Fibroblast of mammary gland (primary cell): ENCODE measurements at regions not wholly inside any gene's neighbourhood (a gene's known extent, or its start where the extent isn't known, plus 50 kb on each side); places are given as distances from the start of the nearest gene placed in this dataset.
"Not testable (repeated sequence)": the region's sequence is repeated elsewhere in the genome, so short reads cannot be mapped to it uniquely, and the experiment has no call there.

Experiments
- DNase-seq: peaks from one replicate; pipeline ENCODE4 v3.0.0-alpha.2; 2010; ENCODE audit warnings: low read depth
- H3K4me3 ChIP-seq: 2 replicates; pipeline ENCODE4 v1.5.1; 2011; ENCODE audit warnings: low read depth, mild to moderate bottlenecking, low read length, moderate library complexity; ENCODE audit not compliant: control insufficient read depth
- TF ChIP-seq, protein P1 (sequence below): conservative IDR thresholded peaks from 2 replicates; pipeline ENCODE4 v1.5.1; 2011; ENCODE audit warnings: low read depth, low read length, inconsistent platforms; ENCODE audit not compliant: control insufficient read depth, insufficient read depth

- no peak for DNase-seq
- H3K4me3 ChIP-seq, result no peak overlapping the region
- TF ChIP-seq, protein P1, sequence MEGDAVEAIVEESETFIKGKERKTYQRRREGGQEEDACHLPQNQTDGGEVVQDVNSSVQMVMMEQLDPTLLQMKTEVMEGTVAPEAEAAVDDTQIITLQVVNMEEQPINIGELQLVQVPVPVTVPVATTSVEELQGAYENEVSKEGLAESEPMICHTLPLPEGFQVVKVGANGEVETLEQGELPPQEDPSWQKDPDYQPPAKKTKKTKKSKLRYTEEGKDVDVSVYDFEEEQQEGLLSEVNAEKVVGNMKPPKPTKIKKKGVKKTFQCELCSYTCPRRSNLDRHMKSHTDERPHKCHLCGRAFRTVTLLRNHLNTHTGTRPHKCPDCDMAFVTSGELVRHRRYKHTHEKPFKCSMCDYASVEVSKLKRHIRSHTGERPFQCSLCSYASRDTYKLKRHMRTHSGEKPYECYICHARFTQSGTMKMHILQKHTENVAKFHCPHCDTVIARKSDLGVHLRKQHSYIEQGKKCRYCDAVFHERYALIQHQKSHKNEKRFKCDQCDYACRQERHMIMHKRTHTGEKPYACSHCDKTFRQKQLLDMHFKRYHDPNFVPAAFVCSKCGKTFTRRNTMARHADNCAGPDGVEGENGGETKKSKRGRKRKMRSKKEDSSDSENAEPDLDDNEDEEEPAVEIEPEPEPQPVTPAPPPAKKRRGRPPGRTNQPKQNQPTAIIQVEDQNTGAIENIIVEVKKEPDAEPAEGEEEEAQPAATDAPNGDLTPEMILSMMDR, result no peak
Measured at GRCh38 chr2:150803689-150804398, 316.4 kb upstream of the RND3 start.

DNA sequence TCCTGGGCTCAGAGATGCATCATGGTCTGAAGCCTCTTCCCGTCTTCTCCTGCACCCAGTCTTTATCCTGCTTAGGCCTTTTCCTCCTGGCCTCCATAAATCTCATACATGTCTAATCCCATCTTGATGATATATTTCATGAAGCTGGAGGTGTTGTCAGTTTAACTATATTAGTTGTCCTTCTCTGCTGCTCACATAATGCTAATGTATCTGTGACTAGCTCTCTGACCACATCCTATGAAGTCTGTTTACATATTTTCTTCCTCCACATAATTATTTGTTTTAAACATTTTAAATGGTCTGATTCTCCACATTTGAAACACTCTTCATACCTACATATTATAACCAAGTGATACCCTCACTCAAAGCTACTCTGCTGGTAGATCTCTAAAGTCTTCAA lies 315.2 kb upstream of the RND3 start:
- DNase-seq, result no peak
- TF ChIP-seq, protein P1, result no peak
- no peak overlapping the region for H3K4me3 ChIP-seq

GRCh38 chr2:150796236-150796635 lies 308.8 kb upstream of the RND3 start:
- H3K4me3 ChIP-seq, DNase-seq: not testable (repeated sequence)

- DNase-seq, result no peak
- TF ChIP-seq, protein P1, result no peak
- no peak overlapping the region for H3K4me3 ChIP-seq
Measured at GRCh38 chr2:150792780-150793300, 305.4 kb upstream of the RND3 start.

- no peak overlapping the region for H3K4me3 ChIP-seq
- no peak for DNase-seq
- TF ChIP-seq, protein P1, result no peak
Measured at GRCh38 chr2:150791567-150791966, 304.1 kb upstream of the RND3 start.

DNA sequence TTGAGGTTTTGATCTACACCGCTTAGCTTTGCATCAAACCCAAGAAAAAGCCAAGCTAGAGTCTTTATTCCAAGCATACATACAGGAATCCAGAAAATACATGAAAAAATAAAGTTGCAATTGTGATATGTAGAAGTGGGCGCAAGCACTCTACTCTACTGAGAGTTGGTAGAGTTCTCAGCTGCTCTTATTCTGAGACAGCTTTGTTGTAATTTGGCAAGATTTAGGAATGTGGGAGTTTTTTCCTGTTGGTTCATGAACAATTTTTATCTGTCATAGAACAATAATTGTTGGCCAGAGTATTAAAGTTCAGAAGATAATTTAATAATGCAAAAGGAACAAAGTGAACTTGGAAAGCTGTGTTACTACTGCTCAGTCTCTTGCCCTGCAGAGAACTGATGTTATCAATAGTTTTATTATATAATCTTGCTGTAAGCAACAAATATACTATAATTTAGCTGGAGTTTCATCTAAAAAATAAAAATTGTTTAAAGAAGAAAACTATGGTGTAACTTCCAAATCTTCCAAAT lies 302.0 kb upstream of the RND3 start:
- H3K4me3 ChIP-seq, result no peak overlapping the region
- TF ChIP-seq, protein P1, result no peak
- no peak for DNase-seq

DNA sequence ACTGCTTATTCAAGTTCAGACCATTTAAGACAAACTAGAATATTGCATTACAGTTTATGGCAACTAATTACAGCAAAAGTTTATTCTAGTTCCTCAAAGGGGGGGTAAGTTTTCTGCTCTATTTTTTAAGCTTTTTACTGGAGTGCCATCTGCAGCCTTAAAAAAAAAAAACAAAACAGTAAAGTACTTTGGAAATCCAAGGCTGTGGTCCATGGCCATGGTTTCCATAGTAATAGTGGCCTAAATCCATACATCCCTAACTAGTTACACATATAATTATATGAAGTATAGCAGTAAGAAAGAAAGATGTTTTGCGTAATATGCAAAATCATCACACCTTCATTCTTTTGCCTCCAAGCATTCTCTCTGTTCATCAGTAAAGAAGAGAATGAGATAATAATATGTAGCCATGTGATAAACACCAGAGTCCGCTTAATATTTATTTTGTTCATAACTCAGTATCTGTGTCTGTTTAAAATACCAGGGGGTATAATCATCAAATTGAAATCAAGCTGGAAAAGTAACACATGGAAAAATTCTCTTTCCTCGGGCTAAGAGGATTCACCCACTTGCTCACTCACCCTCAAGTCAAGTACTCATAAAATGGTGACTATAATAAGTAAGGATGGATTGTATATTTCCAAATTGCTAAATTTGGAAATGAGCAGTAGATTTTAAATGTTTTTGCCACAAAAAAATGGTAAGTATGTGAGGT lies 301.1 kb upstream of the RND3 start:
- no peak overlapping the region for H3K4me3 ChIP-seq
- DNase-seq, result no peak
- TF ChIP-seq, protein P1, result no peak
